ENCODE measurements at regions not wholly inside any gene's neighbourhood (a gene's known extent, or its start where the extent isn't known, plus 50 kb on each side); places are given as distances from the start of the nearest gene placed in this dataset.

GRCh38 chr12:19924360-19924759, 444.0 kb upstream of the PDE3A start:
- DNase-seq: no peak

GRCh38 chr12:19925841-19926240, 442.5 kb upstream of the PDE3A start:
- DNase-seq: no peak

GRCh38 chr12:19926266-19926665, 442.1 kb upstream of the PDE3A start:
- DNase-seq: no peak

- no peak for DNase-seq
Observed at GRCh38 chr12:19927661-19928060, 440.7 kb upstream of the PDE3A start.

GRCh38 chr12:19932413-19932812, 435.9 kb upstream of the PDE3A start:
- no peak for DNase-seq

- no peak for DNase-seq
Observed at GRCh38 chr12:19933924-19934323, 434.4 kb upstream of the PDE3A start.

- no peak for DNase-seq
Observed at GRCh38 chr12:19937161-19937560, 431.2 kb upstream of the PDE3A start.

- no peak for DNase-seq
Observed at GRCh38 chr12:19938031-19938430, 430.3 kb upstream of the PDE3A start.

GRCh38 chr12:19938491-19938890, 429.8 kb upstream of the PDE3A start:
- no peak for DNase-seq

- DNase-seq: no peak
Observed at GRCh38 chr12:19940267-19940666, 428.1 kb upstream of the PDE3A start.

GRCh38 chr12:19941096-19941495, 427.2 kb upstream of the PDE3A start:
- no peak for DNase-seq

GRCh38 chr12:19945559-19946435, 422.5 kb upstream of the PDE3A start:
- no peak for DNase-seq

- DNase-seq: no peak
Observed at GRCh38 chr12:19946550-19946949, 421.8 kb upstream of the PDE3A start.

GRCh38 chr12:19947344-19947743, 421.0 kb upstream of the PDE3A start:
- no peak for DNase-seq

GRCh38 chr12:19951664-19952063, 416.7 kb upstream of the PDE3A start:
- no peak for DNase-seq

- no peak for DNase-seq
Observed at GRCh38 chr12:19953734-19954133, 414.6 kb upstream of the PDE3A start.

GRCh38 chr12:19954163-19954562, 414.2 kb upstream of the PDE3A start:
- DNase-seq: no peak

- DNase-seq: no peak
Observed at GRCh38 chr12:19957308-19958125, 410.8 kb upstream of the PDE3A start.

GRCh38 chr12:19958389-19958788, 409.9 kb upstream of the PDE3A start:
- DNase-seq: no peak

- DNase-seq: no peak
Observed at GRCh38 chr12:19959353-19959752, 409.0 kb upstream of the PDE3A start.

- DNase-seq: no peak
Observed at GRCh38 chr12:19960527-19960926, 407.8 kb upstream of the PDE3A start.

- DNase-seq: no peak
Observed at GRCh38 chr12:19962192-19962591, 406.1 kb upstream of the PDE3A start.

- DNase-seq: no peak
Observed at GRCh38 chr12:19963972-19964371, 404.4 kb upstream of the PDE3A start.

GRCh38 chr12:19964549-19964948, 403.8 kb upstream of the PDE3A start:
- DNase-seq: no peak

All from CD4-positive, alpha-beta T cell treated with Interleukin-17A for 1 hour (primary cell).